ENCODE measurements at regions not wholly inside any gene's neighbourhood (a gene's known extent, or its start where the extent isn't known, plus 50 kb on each side); places are given as distances from the start of the nearest gene placed in this dataset.

DNA sequence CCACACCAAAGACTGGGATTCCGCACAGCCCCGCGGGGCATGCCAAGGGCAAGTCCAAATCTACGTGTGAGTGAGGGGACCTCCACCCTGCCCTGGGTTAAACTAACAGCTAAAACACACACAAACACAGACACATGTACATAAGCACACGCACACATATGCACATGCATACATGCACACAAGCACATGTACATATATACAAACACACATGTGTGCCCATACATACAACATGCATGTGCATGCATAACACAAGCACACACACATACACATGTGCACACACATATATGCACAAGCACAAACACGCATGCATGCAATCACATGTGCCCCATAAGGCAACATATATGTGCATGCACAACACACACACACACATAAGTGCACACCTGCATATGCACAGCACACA lies 136.7 kb downstream of the SOX1 start:
- Mint-ChIP-seq H3K4me3 (no peak overlapping the region), H3K9me3 (no peaks in the 10 kb centered on the region), H3K4me1 (ENCODE audit: unreplicated experiment) (peaks cover 24% of the 10 kb centered on the region), H3K27me3 (peaks cover 74% of the 10 kb centered on the region), H3K27ac (no peak overlapping the region), H3K36me3 (no peaks in the 10 kb centered on the region)
- no peak for DNase-seq (ENCODE audit: extremely low spot score, unreplicated experiment)
- TF ChIP-seq, protein P1, sequence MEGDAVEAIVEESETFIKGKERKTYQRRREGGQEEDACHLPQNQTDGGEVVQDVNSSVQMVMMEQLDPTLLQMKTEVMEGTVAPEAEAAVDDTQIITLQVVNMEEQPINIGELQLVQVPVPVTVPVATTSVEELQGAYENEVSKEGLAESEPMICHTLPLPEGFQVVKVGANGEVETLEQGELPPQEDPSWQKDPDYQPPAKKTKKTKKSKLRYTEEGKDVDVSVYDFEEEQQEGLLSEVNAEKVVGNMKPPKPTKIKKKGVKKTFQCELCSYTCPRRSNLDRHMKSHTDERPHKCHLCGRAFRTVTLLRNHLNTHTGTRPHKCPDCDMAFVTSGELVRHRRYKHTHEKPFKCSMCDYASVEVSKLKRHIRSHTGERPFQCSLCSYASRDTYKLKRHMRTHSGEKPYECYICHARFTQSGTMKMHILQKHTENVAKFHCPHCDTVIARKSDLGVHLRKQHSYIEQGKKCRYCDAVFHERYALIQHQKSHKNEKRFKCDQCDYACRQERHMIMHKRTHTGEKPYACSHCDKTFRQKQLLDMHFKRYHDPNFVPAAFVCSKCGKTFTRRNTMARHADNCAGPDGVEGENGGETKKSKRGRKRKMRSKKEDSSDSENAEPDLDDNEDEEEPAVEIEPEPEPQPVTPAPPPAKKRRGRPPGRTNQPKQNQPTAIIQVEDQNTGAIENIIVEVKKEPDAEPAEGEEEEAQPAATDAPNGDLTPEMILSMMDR (conservative IDR thresholded peaks at IDR 0.05): no peak

DNA sequence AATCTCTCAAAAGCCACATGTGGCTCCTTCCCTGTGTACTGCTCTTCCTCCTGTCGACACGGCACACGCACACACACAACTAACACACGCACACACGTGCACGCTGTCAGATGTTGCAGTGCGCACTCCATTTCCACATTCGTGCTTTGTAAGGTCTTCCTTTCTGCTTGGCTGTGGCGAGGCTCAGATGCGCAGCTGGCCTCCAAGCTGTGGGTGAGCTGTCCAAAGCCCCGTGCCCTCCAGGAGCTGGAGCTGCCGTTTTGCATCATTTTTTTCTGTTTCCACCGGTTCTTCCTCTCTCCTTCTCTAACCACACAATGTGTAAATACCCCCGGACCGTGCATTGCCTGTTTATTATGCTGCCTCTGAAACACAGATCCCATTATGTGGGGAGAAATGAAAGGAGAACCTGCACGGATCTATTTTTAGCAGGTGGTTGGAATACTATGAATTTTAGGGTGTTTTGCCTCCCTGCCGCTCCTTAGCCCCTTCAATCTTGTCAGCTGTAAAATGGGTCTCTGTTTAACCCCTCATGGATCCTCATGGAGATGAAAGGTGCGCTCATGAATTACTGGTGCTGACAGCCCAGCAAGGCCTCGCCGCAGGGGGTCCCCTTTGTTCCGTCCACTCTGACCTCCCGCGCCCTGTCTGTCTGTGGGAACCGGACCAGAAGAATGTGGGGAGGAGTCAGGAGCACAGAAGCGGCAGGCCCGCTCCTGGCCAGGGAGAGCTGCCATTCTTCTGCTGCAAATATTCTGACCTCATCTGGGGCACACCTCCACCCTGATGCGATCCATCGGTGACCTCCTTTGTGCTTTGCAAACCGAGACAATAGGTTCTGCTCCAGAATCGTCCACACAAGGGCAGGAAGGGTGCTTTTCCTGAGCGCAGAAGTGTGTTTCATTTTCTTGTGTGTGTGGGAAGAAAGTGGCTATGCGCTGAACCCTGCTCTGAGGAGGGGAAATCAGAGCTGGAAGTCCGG lies 137.7 kb downstream of the SOX1 start:
- peaks cover 74% of the 10 kb centered on the region for H3K27me3 Mint-ChIP-seq
- H3K4me1 Mint-ChIP-seq (ENCODE audit: unreplicated experiment): peaks cover 24% of the 10 kb centered on the region
- H3K27ac Mint-ChIP-seq: no peak overlapping the region
- no peak for DNase-seq (ENCODE audit: extremely low spot score, unreplicated experiment)
- TF ChIP-seq, protein P1 (conservative IDR thresholded peaks at IDR 0.05): no peak
- H3K9me3 Mint-ChIP-seq: no peaks in the 10 kb centered on the region
- peak overlapping the region; percentile 27 for H3K4me3 Mint-ChIP-seq
- no peaks in the 10 kb centered on the region for H3K36me3 Mint-ChIP-seq

DNA sequence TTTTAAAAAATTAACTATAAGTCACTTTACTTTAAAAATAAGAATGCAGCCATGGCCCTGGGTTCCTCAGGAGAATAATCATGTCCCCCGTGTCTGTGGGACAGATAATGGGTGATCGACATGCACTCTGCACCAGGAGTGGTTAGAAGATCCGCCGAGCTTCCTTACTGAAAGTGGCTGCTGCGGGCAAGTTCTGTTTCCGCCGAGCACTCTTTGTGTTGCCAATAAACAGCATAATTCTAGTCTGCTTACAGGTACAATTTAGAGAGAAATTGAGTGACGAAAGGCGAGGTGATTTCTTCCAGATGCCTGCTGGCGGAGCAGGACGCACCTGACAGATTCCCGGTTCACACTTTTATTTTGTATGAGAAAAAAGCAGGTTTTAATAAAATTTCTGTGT lies 139.0 kb downstream of the SOX1 start:
- Mint-ChIP-seq H3K27ac (no peak overlapping the region), H3K27me3 (peaks cover 71% of the 10 kb centered on the region), H3K4me1 (ENCODE audit: unreplicated experiment) (peaks cover 30% of the 10 kb centered on the region), H3K4me3 (no peak overlapping the region), H3K9me3 (no peaks in the 10 kb centered on the region), H3K36me3 (no peaks in the 10 kb centered on the region)
- no peak for DNase-seq (ENCODE audit: extremely low spot score, unreplicated experiment)
- TF ChIP-seq, protein P1 (conservative IDR thresholded peaks at IDR 0.05): no peak

DNA sequence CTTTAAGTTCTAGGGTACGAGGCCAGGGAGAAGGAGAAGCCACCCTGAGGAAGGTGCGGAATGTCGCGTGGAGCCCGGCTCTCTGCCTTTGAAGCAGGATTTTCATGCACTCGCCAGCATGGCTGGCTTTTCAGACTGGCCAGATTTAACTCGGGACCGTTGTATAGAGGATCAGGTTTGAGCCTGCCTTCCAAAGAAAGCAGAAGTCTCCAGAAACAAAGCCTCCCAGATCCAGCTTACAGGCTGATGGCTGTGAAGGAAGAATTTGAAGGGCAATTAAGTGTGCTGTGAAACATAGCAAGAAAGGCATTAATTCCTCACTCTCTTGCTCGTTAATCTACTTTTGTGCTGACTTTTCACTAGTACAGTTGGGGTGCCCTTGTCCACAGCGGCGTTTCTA lies 140.2 kb downstream of the SOX1 start:
- H3K36me3 Mint-ChIP-seq: no peaks in the 10 kb centered on the region

DNA sequence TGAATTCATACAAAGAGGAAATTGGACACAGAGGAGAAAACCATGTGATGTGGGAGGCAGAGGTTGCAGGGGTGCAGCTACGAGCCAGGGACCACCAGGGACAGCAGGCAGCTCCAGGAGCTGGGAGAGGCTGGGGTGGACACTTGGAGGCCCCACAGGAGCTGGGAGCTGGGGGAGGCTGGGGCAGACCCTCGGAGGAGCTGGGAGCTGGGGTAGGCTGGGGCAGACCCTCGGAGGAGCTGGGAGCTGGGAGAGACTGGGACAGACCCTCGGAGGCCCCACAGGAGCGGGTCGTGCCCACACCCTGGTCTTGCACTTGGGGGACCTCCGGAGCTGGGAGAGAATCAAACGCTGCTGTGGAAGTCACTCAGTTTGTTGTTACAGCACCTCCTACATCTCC lies 141.7 kb downstream of the SOX1 start:
- Mint-ChIP-seq H3K4me3 (no peak overlapping the region), H3K36me3 (no peaks in the 10 kb centered on the region), H3K4me1 (ENCODE audit: unreplicated experiment) (peaks cover 34% of the 10 kb centered on the region), H3K27ac (no peak overlapping the region), H3K9me3 (no peaks in the 10 kb centered on the region), H3K27me3 (peaks cover 72% of the 10 kb centered on the region)
- TF ChIP-seq, protein P1 (conservative IDR thresholded peaks at IDR 0.05): no peak
- no peak for DNase-seq (ENCODE audit: extremely low spot score, unreplicated experiment)

More for the DNA sequence above, 140.2 kb downstream of the SOX1 start:
- TF ChIP-seq, protein P1 (conservative IDR thresholded peaks at IDR 0.05): no peak
- no peaks in the 10 kb centered on the region for H3K9me3 Mint-ChIP-seq
- no peak for DNase-seq (ENCODE audit: extremely low spot score, unreplicated experiment)
- H3K27ac Mint-ChIP-seq: no peak overlapping the region
- peaks cover 34% of the 10 kb centered on the region for H3K4me1 Mint-ChIP-seq (ENCODE audit: unreplicated experiment)
- H3K27me3 Mint-ChIP-seq: peaks cover 74% of the 10 kb centered on the region
- H3K4me3 Mint-ChIP-seq: no peak overlapping the region

Data from type B pancreatic cell (in vitro differentiated cells).